ENCODE measurements at regions not wholly inside any gene's neighbourhood (a gene's known extent, or its start where the extent isn't known, plus 50 kb on each side); places are given as distances from the start of the nearest gene placed in this dataset.

DNA sequence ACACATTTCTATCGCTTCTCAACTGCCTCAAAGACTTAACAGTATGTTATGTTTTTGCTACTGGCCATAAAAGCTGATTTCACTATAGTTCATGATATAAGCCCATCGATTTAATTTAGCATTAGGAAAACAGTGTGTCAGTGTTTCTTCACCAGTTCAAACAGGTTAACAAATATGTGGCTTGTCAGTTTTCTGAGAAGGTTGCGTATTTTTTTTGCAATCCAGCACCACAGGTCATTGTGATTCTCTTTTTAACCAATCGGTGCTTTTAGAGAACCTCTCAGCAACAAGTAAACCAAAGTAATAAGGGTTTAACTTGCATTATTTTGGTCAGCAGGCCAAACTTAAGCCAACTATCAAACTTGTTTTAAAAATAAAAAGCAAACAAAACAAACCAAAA lies 409.6 kb downstream of the NFIB start:
- TF ChIP-seq POLR2AphosphoS5 (IDR thresholded peaks at IDR 0.05) (no peak), POLR2A (IDR thresholded peaks at IDR 0.05) (no peak), EP300 (IDR thresholded peaks at IDR 0.05) (no peak)
- TF ChIP-seq, protein P1, sequence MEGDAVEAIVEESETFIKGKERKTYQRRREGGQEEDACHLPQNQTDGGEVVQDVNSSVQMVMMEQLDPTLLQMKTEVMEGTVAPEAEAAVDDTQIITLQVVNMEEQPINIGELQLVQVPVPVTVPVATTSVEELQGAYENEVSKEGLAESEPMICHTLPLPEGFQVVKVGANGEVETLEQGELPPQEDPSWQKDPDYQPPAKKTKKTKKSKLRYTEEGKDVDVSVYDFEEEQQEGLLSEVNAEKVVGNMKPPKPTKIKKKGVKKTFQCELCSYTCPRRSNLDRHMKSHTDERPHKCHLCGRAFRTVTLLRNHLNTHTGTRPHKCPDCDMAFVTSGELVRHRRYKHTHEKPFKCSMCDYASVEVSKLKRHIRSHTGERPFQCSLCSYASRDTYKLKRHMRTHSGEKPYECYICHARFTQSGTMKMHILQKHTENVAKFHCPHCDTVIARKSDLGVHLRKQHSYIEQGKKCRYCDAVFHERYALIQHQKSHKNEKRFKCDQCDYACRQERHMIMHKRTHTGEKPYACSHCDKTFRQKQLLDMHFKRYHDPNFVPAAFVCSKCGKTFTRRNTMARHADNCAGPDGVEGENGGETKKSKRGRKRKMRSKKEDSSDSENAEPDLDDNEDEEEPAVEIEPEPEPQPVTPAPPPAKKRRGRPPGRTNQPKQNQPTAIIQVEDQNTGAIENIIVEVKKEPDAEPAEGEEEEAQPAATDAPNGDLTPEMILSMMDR (IDR thresholded peaks at IDR 0.05) = no peak

Data from suprapubic skin (tissue), 4 donors.